Kidney (tissue), 13 donors: ENCODE measurements at regions not wholly inside any gene's neighbourhood (a gene's known extent, or its start where the extent isn't known, plus 50 kb on each side); places are given as distances from the start of the nearest gene placed in this dataset.
"Not testable (repeated sequence)": the region's sequence is repeated elsewhere in the genome, so short reads cannot be mapped to it uniquely, and the experiment has no call there.

ENCODE experiments used
- DNase-seq, 5 donors: peaks; one replicate each; pipeline ENCODE4 v3.0.0-alpha.2; 2013 to 2020
- FAIRE-seq: peaks from 2 replicates; lab custom pipeline; 2012; peaks lifted over from hg19 to GRCh38; lab: Jason Lieb, UNC
- H3K27ac ChIP-seq, 2 donors: one replicate each; pipeline ENCODE4 v1.7.0; 2013; ENCODE audit warnings: low read depth in 2 of 2, low read length in 2 of 2, inconsistent platforms in 1 of 2
- H3K27me3 ChIP-seq: one replicate; pipeline ENCODE4 v1.7.1; 2013; ENCODE audit warnings: low read length, inconsistent platforms; ENCODE audit not compliant: control insufficient read depth, insufficient read depth
- H3K36me3 ChIP-seq, 3 donors: one replicate each; pipeline versions ENCODE4 v1.7.0 to v1.7.1; 2013; ENCODE audit warnings: low read length in 3 of 3, control low read depth in 1 of 3, inconsistent platforms in 1 of 3; ENCODE audit not compliant: insufficient read depth in 3 of 3, control insufficient read depth in 2 of 3
- H3K4me1 ChIP-seq, 3 donors: one replicate each; pipeline versions ENCODE4 v1.7.0 to v1.7.1; 2013; ENCODE audit warnings: low read length in 3 of 3, inconsistent platforms in 1 of 3, low read depth in 1 of 3; ENCODE audit not compliant: control insufficient read depth in 2 of 3, insufficient read depth in 2 of 3
- H3K4me3 ChIP-seq, 3 donors: one replicate each; pipeline versions ENCODE4 v1.7.0 to v1.8.1; 2013; ENCODE audit warnings: low read length in 3 of 3, control low read depth in 1 of 3, inconsistent platforms in 1 of 3
- H3K9ac ChIP-seq, 3 donors: one replicate each; pipeline versions ENCODE4 v1.7.0 to v1.7.1; 2013; ENCODE audit warnings: low read length in 3 of 3, control low read depth in 1 of 3, inconsistent platforms in 1 of 3
- H3K9me3 ChIP-seq, 3 donors: one replicate each; pipeline versions ENCODE4 v1.7.0 to v1.7.1; 2013; ENCODE audit warnings: low read length in 3 of 3, control low read depth in 1 of 3, inconsistent platforms in 1 of 3; ENCODE audit not compliant: control insufficient read depth in 2 of 3, insufficient read depth in 1 of 3
- intact Hi-C: fragments of 100-400 bp; cut with DNase I; formaldehyde crosslinking; loops from one replicate; pipeline ENCODE4 v1.11.1; 2022
- TF ChIP-seq, protein P1 (sequence below): IDR thresholded peaks from 3 replicates; pipeline ENCODE4 v1.5.1; 2012; ENCODE audit warnings: mild to moderate bottlenecking, moderate library complexity, borderline replicate concordance; ENCODE audit not compliant: insufficient read depth; ENCODE audit errors: extremely low read depth
- donor health status: control.
- donor health status: control.
- donor health status: control.
- donor health status: control.
- donor health status: control.
- donor health status: DM: yes; HTN: yes; CAD: no.
- donor health status: Normal renal cell carcinoma (clear cell type).

DNA sequence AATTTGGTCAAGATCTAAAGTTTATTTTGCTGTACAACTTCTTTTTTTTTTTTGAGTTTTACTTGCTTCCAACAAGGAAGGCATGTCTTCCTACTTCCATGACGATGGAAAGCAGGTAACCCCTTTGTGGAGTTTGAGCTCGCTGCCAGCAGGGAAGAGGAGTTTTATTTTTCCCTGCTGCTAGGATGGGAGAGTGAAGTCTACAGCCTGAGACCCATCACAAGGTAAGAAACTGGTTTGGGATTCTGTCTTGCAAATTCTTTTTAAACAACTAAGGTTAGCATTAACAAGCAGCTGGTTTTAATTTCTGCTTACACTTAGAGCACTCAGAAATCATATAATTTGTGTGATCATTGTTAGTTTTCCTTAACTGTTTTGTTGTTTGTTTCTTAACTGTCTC, 108.0 kb upstream of the MAP3K4 start:
- Histone ChIP-seq H3K36me3 (no peaks in the 10 kb centered on the region), H3K4me3 (no peak overlapping the region), H3K9me3 (no peaks in the 10 kb centered on the region), H3K27ac (no peak overlapping the region), H3K27me3 (no peaks in the 10 kb centered on the region), H3K9ac (no peak overlapping the region), H3K4me1 (no peaks in the 10 kb centered on the region)
- intact Hi-C loops = no loop called here
- TF ChIP-seq, protein P1, sequence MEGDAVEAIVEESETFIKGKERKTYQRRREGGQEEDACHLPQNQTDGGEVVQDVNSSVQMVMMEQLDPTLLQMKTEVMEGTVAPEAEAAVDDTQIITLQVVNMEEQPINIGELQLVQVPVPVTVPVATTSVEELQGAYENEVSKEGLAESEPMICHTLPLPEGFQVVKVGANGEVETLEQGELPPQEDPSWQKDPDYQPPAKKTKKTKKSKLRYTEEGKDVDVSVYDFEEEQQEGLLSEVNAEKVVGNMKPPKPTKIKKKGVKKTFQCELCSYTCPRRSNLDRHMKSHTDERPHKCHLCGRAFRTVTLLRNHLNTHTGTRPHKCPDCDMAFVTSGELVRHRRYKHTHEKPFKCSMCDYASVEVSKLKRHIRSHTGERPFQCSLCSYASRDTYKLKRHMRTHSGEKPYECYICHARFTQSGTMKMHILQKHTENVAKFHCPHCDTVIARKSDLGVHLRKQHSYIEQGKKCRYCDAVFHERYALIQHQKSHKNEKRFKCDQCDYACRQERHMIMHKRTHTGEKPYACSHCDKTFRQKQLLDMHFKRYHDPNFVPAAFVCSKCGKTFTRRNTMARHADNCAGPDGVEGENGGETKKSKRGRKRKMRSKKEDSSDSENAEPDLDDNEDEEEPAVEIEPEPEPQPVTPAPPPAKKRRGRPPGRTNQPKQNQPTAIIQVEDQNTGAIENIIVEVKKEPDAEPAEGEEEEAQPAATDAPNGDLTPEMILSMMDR = no peak
- DNase-seq = no peak
- no peak for FAIRE-seq

- Histone ChIP-seq H3K27ac (no peak overlapping the region), H3K4me1 (no peaks in the 10 kb centered on the region), H3K9me3 (no peaks in the 10 kb centered on the region), H3K9ac (no peak overlapping the region), H3K4me3 (no peak overlapping the region), H3K27me3 (no peaks in the 10 kb centered on the region), H3K36me3 (no peaks in the 10 kb centered on the region)
- DNase-seq (no peak), FAIRE-seq (no peak)
- TF ChIP-seq, protein P1 = no peak
- intact Hi-C loops = no loop called here
These were observed 107.6 kb upstream of the MAP3K4 start for GRCh38 chr6:160883999-160884398.

DNA sequence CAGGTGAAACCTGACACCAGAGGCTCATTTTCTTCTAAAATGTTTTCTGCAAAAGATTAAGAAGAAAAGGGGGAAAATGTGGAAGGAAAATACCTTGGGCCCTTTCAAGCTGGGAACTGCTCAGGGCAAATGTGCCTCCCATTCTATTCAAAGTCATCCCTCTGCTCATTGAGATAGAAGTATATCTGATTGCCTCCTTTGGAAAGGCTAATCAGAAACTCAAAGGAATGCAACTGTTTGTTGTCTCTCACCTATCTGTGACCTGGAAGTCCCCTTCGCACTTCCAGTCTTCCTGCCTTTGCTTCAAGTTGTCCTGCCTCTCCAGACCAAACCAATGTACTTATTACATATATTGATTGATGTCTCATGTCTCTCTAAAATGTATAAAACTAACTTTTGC, 102.4 kb upstream of the MAP3K4 start:
- intact Hi-C loops, FAIRE-seq, H3K4me3 ChIP-seq, H3K36me3 ChIP-seq, H3K27me3 ChIP-seq, DNase-seq, H3K9me3 ChIP-seq, H3K9ac ChIP-seq, H3K4me1 ChIP-seq, H3K27ac ChIP-seq: not testable (repeated sequence)

- no peaks in the 10 kb centered on the region for H3K36me3 ChIP-seq
- H3K4me1 ChIP-seq = no peaks in the 10 kb centered on the region
- no peak overlapping the region for H3K4me3 ChIP-seq
- H3K27me3 ChIP-seq = no peaks in the 10 kb centered on the region
- FAIRE-seq (no peak), DNase-seq (no peak)
- no peaks in the 10 kb centered on the region for H3K9me3 ChIP-seq
- no peak overlapping the region for H3K9ac ChIP-seq
- no peak overlapping the region for H3K27ac ChIP-seq
- TF ChIP-seq, protein P1 = no peak
- intact Hi-C loops = no loop called here
These were observed 99.9 kb upstream of the MAP3K4 start for GRCh38 chr6:160891690-160892089.
